Stromal cell of bone marrow (primary cell): ENCODE measurements at regions not wholly inside any gene's neighbourhood (a gene's known extent, or its start where the extent isn't known, plus 50 kb on each side); places are given as distances from the start of the nearest gene placed in this dataset.

Source experiments
- DNase-seq: peaks from one replicate; pipeline ENCODE4 v3.0.0-alpha.2; 2012; ENCODE audit warnings: low read depth

- no peak for DNase-seq
Observed at GRCh38 chr1:232278925-232279324, 351.0 kb downstream of the SIPA1L2 start.

- no peak for DNase-seq
Observed at GRCh38 chr1:232276651-232277050, 353.3 kb downstream of the SIPA1L2 start.

- no peak for DNase-seq
Observed at GRCh38 chr1:232274999-232275710, 354.8 kb downstream of the SIPA1L2 start.

GRCh38 chr1:232274236-232274855 lies 355.6 kb downstream of the SIPA1L2 start:
- DNase-seq = no peak

GRCh38 chr1:232273011-232273410 lies 356.9 kb downstream of the SIPA1L2 start:
- DNase-seq = no peak

DNA sequence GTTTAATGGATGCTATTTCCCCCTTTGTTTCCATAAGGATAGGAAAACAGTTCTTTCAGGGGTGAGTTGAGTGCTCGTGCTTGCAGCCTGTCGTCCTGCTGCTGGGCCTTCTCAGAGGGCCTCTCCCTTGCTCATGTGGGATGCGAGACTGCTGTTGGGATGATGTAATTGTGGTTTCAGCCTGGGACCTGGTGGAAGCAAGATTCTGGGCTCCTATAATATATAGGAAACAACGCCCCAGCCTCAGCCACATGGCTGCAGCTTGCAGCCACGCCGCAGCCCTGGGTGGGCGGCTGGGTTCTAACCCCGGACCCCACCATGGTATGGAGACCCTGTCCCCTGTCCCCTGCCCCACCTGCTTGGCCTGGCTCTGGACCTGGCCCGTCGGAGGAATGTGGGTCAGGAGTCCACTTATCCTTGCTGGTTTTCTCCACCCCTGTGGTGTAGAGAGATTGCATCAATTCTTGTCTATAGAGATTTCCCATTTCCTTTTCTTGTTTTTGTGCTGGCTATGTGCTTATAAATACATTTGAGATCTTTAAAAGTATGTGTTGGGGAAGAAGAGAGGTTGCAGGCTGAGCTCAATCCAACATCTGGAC lies 357.8 kb downstream of the SIPA1L2 start:
- no peak for DNase-seq

GRCh38 chr1:232271299-232271698 lies 358.6 kb downstream of the SIPA1L2 start:
- DNase-seq = no peak

DNA sequence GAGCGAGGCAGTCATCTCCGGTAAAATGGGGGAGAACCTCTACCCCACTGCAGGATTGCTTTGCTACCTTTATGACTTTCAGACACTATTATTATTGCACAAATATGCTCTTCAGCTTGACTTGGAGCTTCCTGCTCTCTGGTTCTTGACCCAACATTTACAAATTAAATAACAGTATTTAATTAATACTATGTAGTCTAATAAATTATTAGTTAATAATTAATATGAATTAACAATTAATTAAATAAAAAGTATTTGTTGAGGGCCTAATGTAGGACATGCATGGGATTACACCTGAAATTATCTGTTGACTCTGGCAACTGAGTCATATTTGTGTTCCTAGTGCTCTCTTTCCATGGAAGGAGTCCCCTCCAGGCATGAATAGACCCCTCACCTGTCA lies 359.9 kb downstream of the SIPA1L2 start:
- no peak for DNase-seq

- no peak for DNase-seq
Observed at GRCh38 chr1:232267837-232268598, 361.9 kb downstream of the SIPA1L2 start.

GRCh38 chr1:232267092-232267836 lies 362.7 kb downstream of the SIPA1L2 start:
- DNase-seq = no peak

DNA sequence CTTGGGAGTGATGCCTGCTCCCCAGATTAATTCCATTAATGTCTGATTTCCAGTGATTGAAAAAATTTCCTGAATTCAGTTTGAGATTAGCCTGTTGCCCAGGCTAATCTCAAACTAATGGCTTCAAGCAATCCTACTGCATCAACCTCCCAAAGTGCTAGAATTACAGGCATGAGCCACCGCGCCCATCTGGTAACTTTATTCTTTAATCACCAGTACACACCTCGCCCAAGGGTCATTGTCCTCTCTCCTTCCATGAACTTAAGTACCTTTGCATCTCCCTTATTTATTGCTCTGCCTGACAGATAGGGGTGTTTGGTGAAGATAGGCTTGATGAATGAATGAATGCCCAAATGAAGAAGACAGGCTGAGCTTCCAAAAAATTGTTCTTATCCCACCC lies 366.5 kb downstream of the SIPA1L2 start:
- DNase-seq = no peak

DNA sequence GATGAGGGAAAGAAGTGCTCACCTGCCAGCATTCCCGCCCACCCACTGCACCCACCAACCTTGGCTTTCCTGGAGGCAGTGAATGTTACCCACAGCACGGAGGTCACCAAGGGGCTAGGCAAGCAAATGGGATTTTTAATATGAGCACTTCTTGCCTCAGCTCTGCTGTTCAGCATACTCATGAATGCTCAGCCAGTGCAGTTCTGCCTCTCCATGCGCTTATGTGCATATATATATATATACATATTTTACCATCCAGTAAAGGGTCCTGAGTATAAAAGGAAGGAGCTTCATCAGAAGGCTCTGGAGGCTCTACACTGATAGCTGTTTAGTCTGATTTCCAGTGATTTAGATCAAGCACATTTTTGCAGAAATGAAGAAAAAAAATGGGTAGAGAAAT lies 366.9 kb downstream of the SIPA1L2 start:
- no peak for DNase-seq

- DNase-seq = no peak
Observed at GRCh38 chr1:232260861-232261260, 369.1 kb downstream of the SIPA1L2 start.

GRCh38 chr1:232260045-232260444 lies 369.9 kb downstream of the SIPA1L2 start:
- no peak for DNase-seq

DNA sequence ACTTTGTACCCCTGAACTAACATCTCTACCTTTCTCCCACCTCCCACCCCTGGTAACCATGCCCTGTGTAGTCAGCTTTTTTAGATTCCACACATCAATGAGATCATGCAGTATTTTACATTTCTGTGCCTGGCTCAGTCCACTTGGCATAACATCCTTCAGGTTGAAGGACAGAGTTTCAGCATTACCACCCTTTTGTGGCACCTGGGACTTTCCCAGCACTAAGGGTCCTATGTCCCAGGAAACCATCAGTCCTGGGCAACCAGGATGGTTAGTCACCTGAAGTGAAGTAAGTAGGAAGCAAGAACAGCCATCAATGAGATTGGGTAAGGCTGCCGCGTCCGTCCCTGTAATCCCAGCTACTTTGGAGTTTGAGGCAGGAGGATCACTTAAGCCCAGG lies 370.6 kb downstream of the SIPA1L2 start:
- DNase-seq = no peak

DNA sequence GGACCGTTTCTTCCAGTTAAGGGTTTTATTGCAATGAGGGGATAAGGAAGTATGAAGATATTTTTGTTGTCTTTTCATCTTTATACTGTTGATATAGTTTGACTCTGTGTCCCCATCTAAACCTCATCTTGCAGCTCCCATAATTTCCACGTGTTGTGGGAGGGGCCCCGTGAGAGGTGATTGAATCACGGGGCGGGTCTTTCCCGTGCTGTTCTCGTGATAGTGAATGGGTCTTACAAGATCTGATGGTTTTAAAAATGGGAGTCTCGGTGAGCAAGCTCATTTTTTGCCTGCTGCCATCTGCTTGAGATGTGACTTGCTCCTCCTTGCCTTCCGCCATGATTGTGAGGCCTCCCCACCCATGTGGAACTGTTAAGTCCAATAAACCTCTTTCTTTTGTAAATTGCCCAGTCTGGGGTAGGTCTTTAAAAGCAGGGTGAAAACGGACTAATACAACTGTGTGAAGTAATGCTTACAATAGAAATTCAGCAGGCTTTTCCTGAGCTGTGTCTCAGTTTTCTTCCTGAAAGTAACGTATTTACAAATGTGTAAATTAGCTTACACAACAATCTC lies 377.3 kb downstream of the SIPA1L2 start:
- DNase-seq = no peak

DNA sequence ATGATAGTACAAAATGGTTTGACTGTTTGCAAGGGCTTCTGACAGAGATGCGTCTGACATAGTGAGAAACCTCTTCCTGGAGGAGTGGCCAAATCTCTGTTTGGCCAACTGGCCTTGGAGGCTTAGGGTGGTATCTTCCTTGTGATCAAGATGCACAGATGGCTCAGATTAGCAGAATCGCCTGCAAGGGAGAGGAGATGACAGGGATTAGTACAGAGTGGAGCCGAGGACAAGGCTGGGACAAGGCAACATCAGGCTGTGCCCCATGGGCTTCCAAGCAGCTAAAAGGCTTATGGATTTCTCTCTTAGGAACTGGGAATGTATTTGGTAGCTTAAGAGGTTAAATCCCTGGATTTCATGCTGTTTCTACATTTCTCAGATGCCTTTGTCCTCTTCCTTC lies 379.1 kb downstream of the SIPA1L2 start:
- no peak for DNase-seq

GRCh38 chr1:232249861-232250777 lies 379.8 kb downstream of the SIPA1L2 start:
- no peak for DNase-seq

GRCh38 chr1:232249339-232249738 lies 380.6 kb downstream of the SIPA1L2 start:
- no peak for DNase-seq

DNA sequence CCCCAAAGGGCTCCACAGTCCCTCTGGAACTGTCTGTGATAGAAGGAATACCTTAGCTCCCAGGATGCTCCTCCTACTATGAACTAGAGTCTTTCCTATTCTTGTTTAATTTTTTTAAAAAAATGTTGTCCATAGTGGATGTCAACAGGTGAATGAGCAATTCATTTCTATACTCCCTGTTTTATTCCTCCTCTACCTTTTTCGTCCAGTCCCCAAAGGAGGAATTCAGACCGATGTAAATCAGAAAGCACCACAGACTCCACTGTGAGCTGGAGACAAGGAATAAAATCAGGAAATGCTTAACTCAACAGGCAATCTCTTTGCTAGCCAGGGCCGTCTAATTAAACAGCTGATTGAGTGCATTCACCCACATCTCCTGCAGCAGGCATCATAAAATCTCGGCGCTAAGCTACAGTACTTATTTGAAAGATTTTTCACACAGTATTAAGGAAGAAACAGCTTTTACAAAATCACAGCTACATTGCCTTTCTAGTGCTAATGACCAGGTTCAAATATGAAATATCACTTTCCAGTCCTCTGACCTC lies 381.6 kb downstream of the SIPA1L2 start:
- no peak for DNase-seq
